DMS53 (cell line): ENCODE measurements at regions not wholly inside any gene's neighbourhood (a gene's known extent, or its start where the extent isn't known, plus 50 kb on each side); places are given as distances from the start of the nearest gene placed in this dataset.
"Not testable (repeated sequence)": the region's sequence is repeated elsewhere in the genome, so short reads cannot be mapped to it uniquely, and the experiment has no call there.

Experiments used
- DNase-seq: peaks from one replicate; lab custom pipeline; 2025; lab: John Stamatoyannopoulos, UW

DNA sequence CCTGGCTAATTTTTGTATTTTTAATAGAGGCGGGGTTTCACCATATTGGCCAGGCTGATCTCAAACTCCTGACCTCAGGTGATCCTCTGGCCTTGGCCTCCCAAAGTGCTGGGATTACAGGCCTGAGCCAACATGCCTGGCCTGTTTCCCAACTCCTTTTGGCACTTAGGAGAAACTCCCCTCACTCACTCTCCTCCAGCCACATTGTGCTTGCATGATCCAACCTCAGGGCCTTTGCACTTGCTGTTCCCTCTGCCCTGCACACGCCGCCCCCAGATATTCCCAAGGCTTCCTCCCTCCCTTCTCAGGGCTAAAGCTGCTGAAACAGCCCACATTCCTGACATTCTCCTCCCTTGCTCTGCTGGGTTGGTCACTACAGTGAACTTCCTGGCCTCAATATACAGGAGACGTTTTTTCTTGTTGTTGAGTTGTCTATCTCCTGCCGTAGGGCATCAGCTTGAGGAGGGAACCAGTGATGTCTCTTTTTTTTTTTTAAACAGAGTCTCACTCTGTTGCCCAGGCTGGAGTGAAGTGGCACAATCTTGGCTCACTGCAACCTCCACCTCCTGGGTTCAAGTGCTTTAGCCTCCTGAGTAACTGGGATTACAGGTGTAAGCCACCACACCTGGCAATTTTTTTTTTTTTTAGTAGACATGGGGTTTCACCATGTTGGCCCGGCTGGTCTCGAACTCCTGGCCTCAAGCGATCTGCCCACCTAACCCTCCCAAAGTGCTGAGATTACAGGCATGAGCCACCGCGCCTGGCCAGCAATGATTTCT is 61.4 kb upstream of the PTPN1 start:
- not testable (repeated sequence) for DNase-seq

DNA sequence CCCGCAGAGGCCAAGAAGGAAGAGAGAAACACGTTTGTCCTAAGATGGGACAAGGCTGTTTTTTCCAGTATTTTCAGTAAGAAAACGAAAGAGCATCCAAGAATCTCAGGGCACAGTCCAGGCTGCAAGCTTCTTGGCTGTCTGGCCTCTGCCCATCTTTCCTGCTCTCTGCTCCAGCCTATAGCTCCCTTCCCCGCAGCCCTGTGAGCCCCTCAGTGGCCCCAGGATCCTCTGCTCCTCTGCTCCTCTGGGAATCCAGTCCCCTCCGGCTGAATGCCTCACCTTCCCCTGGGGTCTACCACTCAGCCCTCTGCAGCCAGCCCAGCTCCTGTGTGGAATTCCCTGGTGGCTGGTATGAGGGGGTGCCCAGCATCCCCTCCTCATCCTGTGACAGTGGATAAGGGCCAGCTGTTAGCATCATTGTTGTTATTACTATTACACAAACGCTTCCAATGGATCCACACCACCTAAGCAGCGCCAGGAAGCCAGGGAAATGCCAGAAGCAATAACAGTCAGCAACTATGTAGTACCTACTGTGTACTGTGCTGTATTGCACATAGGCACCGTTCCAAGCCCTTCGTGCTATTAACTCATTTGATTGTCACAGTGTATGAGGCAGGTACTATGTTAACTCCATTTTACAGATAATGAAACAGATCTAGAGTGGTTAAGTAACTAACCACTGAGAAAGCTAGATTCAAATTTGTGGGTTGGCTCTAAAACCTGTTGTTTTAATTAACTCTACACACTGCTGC is 60.3 kb upstream of the PTPN1 start:
- DNase-seq, result no peak

DNA sequence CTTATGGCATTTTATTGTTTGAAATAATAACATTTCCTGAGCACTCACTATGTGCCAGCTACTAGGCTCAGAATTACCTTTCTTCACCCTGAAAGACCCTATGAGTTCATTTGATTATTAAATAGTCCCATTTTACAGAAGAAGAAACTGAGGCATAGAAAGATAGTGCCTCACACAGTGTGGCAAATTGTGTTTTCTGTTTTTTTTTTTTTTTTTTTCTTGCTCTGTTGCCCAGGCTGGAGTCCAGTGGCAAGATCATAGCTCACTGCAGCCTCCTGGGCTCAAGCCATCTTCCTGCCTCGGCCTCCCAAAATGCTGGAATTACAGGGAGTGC is 59.7 kb upstream of the PTPN1 start:
- DNase-seq, result no peak

DNA sequence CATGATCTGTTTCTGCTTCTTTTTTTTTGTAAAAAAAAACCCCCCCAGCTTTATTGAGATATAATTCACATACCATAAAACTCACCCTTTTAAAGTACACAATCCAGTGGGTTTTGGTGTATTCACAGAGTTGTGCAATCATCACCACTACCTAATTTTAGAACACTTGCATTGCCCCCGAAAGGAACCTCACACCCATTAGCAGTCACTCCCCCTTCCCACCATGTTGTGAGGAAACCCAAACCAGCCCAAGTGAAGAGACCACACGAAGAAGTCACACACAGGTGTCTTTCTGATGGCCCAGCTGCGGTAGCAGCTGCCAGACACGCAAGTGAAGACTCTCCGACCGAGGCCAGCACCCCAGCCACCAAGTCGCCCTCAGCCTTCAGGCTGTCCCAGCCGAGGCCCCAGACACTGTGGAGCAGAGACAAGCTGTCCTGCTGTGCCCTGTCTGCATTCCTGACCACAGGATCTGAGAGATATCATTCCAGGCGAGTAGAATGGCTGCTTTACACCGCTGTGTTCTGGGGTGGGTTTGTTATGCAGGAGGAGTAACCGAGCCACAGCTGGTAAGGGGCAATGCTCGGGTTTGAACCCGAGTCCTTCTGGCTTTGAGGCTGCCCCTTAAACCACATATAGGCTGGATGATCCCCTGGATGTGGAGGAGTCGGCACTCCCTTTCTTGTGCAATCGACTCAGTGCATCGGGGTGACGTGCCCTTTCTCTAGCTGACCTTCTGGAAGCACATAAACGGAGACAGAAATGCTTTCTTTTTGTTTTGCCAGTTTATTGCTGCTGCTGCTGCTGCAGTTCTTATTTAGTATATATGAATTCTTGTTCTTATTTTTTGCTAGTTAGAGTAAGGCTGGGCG is 59.1 kb upstream of the PTPN1 start:
- no peak for DNase-seq

DNA sequence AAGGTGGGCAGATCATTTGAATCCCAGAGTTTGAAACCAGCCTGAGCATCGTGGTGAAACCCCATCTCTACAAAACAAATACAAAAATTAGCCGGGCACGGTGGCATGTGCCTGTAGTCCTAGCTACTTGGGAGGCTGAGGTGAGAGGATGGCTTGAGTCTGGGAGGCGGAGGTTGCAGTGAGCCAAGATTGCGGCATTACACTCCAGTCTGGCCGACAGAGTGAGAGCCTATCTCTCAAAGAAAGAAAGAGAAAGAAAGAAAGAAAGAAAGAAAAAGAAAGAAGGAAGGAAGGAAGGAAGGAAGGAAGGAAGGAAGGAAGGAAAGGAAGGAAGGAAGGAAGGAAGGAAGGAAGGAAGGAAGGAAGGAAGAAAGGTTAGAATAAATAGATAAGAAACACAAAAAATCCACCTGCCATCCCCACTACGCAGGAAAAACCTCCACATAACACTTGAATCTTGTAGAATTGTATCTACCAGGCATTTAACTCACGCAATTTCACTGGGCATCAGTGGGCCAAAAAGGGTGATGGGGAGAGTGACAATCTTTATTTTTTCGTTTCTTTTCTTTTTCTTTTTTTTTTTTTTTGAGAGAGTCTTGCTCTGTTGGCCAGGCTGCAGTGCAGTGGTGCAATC is 58.3 kb upstream of the PTPN1 start:
- DNase-seq, result not testable (repeated sequence)

DNA sequence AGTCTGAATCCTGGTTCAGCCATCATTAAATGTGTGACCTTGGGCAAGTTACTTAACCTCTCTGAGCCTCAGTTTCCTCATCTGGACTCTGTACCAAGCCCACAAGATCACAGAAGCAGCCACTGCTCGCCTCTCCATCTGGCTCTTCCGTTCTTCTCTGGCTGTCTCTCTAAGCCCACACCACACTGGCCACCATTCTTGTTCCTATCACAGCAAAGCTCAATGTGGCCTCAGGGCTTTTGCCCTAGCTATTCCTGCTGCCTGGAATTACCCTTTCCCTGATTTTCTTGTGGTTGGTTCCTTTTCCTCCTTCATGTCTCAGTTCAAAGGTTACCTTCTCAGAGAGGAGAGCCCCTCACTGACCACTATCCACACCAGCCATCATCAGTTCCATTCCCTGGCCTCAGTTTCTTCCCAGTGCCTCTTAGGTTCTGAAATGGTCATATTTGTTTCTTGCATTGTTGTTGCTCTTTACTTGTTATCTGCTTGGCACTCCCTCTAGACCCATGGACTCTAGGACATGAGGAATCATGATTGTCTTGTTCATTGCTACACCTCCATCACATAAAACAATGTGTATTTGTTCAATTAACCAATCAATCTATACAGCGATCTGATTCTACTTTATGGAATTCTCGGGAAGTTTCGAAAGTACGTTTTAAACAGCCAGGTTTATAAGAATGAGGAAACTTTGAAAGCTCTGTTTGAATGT is 56.5 kb upstream of the PTPN1 start:
- no peak for DNase-seq

DNA sequence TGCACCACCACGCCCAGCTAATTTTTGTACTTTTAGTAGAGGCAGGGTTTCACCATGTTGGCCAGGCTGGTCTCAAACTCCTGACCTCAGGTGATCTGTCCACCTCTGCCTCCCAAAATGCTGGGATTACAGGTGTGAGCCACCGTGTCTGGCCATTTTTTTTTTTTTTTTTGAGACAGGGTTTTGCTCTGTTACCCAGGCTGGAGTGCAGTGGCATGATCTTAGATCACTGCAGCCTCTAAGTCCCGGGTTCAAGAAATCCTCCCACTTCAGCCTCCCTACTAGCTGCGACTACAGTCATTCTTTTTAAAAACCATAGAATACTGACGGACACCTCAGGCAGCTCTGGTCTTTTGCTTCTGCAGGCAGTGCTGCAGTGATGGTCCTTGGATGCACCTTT is 54.9 kb upstream of the PTPN1 start:
- DNase-seq, result not testable (repeated sequence)

DNA sequence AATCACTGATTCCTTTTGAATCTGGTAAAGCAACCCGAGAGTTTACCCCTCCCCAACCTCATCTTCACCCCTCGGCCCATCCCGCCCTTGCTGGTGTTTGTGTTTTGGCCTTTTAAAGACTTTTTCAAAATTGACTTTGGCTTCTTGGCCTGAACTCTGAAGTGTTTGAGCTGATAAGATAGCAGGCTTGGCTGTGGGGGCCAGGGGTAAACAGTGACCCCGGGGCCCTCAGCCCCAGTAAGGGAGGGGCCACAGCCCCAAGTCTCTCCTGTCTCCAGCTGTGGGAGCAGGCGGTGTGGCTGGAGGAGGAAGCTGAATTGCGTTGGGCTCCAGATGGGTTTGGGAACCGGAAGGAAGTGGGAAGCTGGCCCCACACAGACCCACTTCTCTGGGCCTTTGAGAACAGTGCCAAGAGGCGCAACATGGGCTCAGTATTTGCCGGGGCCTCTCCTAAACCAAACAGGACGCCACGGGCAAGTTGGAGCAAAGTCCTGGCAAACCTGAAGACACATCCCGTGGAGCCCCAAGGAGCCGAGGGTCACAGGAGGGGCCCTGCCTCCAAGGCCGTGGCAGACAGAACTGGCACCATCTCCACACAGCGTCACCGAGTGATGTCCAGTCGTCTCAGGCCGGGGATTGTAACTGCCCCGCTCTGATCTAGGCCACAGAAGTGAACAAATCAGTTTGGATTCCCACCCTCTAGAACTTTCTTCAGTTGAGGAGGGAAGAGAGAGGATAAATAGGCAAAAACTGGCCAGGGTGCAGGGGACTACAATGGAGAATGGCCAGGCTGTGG is 54.3 kb upstream of the PTPN1 start:
- DNase-seq, result no peak

DNA sequence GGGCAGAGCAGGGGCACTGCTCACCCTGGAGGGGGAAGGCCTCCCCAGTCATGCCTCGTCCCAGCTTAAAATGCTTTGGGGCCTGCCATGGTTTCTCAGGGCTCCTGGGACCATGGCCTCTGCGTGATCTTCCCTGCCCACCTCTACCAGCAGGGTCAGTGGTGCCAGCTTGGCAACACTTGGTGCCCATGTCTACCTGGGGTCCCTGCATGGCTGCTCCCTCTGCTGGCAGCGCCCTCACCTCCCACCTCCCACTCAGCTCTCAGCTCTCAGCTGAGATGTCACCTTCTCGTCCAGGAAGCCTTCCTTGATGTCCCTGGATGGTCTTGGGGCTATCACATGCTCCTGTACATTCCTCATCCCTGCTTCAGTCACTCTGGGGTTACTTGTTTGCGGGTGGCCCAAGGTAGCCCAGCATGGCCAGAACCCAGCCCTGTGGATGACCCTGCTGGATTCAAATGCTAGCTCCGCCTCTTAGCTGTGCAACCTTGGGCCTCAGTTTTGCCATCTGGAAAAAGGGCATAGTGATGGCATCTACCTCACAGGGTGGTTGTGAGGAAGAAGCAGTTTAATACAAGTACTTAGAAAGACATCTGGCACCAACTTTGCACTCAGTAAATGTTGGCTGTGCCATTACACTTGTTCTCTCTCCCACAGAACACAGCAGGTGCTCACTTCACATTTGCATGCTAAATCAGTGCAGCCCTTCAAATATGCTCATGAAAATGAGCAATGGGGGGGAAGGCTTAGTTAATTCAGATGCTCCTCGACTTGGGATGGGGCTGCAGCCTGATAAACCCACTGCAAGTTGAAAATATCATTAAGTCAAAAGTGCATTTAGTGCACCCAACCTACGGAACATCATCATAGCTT is 53.5 kb upstream of the PTPN1 start:
- no peak for DNase-seq

DNA sequence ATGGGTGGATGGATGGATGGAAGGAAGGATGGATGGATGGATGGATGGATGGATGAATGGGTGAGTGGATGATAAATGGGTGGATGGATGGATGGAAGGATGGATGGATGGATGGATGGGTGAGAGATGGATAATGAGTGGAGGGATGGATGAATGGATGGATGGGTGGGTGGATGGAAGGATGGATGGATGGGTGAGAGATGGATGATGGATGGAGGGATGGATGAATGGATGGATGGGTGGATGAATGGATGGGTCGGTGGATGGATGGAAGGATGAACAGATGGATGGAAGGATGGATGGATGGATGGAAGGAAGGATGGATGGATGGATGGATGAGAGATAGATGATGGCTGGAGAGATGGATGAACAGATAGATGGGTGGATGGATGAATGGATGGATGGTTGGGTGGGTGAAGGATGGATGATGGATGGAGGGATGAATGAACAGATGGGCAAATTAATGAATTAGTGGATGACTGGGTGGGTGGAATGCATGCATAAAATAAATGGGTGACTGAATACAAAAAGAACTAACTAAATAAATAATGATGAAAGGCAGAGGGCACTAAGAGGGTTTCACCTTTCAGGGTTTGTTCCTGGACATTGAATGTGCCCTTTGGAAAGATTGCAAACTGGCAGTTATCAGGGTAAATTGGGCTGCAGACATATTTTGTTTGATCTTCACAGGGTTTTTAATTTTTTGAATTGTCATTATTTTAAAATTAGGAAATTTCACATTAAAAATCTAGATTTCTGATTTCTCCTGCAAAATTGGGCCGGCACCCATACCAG is 50.9 kb upstream of the PTPN1 start:
- no peak for DNase-seq

DNA sequence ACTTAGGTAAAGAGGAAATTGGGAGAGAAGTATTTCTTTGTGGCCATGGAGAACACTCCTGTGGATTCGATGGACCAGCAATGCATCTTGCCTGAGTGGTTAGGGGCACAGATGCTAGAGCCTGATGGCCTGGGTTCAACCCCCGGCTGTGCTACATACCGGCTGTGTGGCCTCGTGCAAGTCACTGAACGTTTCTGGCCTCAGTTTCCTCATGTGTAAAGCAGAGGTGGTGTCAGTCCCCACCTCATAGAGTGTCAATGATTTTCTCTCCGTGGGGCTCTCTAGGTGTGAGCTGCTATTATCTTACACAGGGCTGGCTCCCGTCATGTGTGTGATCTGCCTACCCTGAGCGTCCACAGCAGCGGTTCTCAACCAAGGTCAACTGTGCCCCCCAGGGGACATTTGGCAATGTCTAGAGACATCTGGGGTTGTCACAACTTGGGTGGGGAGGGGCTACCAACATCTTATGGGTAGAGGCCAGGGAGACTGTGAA is 50.0 kb upstream of the PTPN1 start:
- no peak for DNase-seq
